ENCODE measurements at regions not wholly inside any gene's neighbourhood (a gene's known extent, or its start where the extent isn't known, plus 50 kb on each side); places are given as distances from the start of the nearest gene placed in this dataset.

DNA sequence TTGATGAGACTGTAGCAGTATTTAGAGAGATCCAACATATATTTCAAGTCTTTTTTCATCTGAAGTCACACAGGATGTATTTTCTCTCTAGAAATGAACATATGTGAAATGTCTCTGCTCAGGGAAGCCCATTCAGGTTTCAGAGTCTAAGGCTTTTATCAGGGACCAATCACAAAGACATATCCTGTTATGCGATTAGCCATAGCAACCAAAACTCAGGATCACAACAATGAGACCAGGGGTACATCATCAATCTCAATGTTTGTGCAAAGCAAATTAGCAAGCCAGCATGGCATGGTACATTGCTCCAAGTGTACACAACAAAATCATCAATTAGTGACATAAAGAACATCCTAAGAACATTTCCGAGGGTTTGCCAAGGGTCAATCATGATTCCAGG is 99.2 kb upstream of the AMN1 start:
- peaks cover 22% of the 10 kb centered on the region for H3K4me1 ChIP-seq (ENCODE audit: control insufficient read depth, insufficient read depth, low read length, poor library complexity, severe bottlenecking)
- H3K4me3 ChIP-seq (ENCODE audit: insufficient read depth, low read depth, low read length, poor library complexity, severe bottlenecking) = no peak overlapping the region
- H3K36me3 ChIP-seq (ENCODE audit: control insufficient read depth, insufficient read depth, low read length) = no peaks in the 10 kb centered on the region
- no peak for DNase-seq
- no peak overlapping the region for H3K27ac ChIP-seq (ENCODE audit: insufficient read depth, low read length, poor library complexity, severe bottlenecking)
- no peaks in the 10 kb centered on the region for H3K27me3 ChIP-seq (replicated peaks; ENCODE audit: control insufficient read depth, insufficient read depth, low read length, poor library complexity, severe bottlenecking)
- no peaks in the 10 kb centered on the region for H3K9me3 ChIP-seq (ENCODE audit: control insufficient read depth, low read length)

DNA sequence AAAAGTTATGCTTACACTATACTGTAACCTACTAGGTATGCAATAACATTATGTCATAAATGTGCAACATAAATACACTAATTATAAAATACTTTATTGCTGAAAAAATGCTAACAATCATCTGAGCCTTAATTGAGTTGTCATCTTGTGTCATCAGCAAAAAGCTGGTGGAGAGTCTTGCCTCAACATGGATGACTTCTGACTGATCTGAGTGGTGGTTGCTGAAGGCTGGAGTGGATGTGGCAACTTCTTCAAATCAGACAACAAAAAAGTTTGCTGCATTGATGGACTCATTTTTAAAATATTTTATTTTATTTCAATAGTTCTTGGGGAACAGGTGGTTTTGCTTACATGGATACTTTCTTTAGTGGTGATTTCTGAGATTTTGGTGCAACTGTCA is 93.9 kb upstream of the AMN1 start:
- Histone ChIP-seq H3K27me3 (replicated peaks; ENCODE audit: control insufficient read depth, insufficient read depth, low read length, poor library complexity, severe bottlenecking) (no peaks in the 10 kb centered on the region), H3K27ac (ENCODE audit: insufficient read depth, low read length, poor library complexity, severe bottlenecking) (no peak overlapping the region), H3K4me3 (ENCODE audit: insufficient read depth, low read depth, low read length, poor library complexity, severe bottlenecking) (no peak overlapping the region), H3K36me3 (ENCODE audit: control insufficient read depth, insufficient read depth, low read length) (no peaks in the 10 kb centered on the region), H3K9me3 (ENCODE audit: control insufficient read depth, low read length) (no peaks in the 10 kb centered on the region), H3K4me1 (ENCODE audit: control insufficient read depth, insufficient read depth, low read length, poor library complexity, severe bottlenecking) (peaks cover 1% of the 10 kb centered on the region)
- no peak for DNase-seq

DNA sequence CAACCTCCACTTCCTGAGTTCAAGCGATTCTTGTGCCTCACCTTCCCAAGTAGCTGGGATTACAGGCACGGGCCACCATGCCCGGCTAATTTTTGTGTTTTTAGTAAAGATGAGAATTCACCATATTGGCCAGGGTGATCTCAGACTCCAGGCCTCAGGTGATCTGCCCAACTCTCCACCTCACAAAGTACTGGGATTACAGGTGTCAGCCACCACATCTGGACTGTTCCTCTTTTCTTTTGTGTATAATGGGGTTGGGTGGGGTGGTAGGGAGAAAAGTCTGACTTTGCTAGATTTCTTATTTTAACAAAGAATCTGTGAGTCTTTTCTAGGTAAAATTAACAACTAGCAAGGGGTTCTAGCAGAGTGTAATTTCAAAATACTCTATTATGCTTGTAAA is 92.7 kb upstream of the AMN1 start:
- Histone ChIP-seq H3K9me3 (ENCODE audit: control insufficient read depth, low read length) (no peaks in the 10 kb centered on the region), H3K4me3 (ENCODE audit: insufficient read depth, low read depth, low read length, poor library complexity, severe bottlenecking) (no peak overlapping the region), H3K27me3 (replicated peaks; ENCODE audit: control insufficient read depth, insufficient read depth, low read length, poor library complexity, severe bottlenecking) (no peaks in the 10 kb centered on the region), H3K4me1 (ENCODE audit: control insufficient read depth, insufficient read depth, low read length, poor library complexity, severe bottlenecking) (no peaks in the 10 kb centered on the region), H3K27ac (ENCODE audit: insufficient read depth, low read length, poor library complexity, severe bottlenecking) (no peak overlapping the region), H3K36me3 (ENCODE audit: control insufficient read depth, insufficient read depth, low read length) (no peaks in the 10 kb centered on the region)
- DNase-seq = no peak

DNA sequence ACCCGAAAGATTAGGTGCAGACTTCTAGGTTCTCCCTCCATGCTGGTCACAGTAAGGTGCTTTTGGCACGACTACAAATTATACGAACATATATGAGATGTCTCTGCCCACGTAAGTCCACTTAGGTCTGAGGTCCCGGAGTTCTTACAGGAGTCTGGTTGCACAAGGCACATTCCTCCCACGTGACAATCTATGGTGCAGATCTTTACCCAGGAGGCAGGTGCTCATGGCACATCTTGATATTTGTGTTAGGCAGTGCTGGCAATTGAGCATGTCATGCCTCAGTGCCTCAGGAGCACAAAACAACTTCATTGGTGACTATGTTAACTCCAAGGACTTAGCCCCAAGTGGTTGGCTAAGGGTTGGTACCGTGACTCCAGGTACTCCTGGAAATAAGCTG is 92.0 kb upstream of the AMN1 start:
- no peaks in the 10 kb centered on the region for H3K36me3 ChIP-seq (ENCODE audit: control insufficient read depth, insufficient read depth, low read length)
- no peak for DNase-seq
- H3K9me3 ChIP-seq (ENCODE audit: control insufficient read depth, low read length) = no peaks in the 10 kb centered on the region
- H3K4me3 ChIP-seq (ENCODE audit: insufficient read depth, low read depth, low read length, poor library complexity, severe bottlenecking) = no peak overlapping the region
- no peaks in the 10 kb centered on the region for H3K4me1 ChIP-seq (ENCODE audit: control insufficient read depth, insufficient read depth, low read length, poor library complexity, severe bottlenecking)
- no peak overlapping the region for H3K27ac ChIP-seq (ENCODE audit: insufficient read depth, low read length, poor library complexity, severe bottlenecking)
- H3K27me3 ChIP-seq (replicated peaks; ENCODE audit: control insufficient read depth, insufficient read depth, low read length, poor library complexity, severe bottlenecking) = no peaks in the 10 kb centered on the region

DNA sequence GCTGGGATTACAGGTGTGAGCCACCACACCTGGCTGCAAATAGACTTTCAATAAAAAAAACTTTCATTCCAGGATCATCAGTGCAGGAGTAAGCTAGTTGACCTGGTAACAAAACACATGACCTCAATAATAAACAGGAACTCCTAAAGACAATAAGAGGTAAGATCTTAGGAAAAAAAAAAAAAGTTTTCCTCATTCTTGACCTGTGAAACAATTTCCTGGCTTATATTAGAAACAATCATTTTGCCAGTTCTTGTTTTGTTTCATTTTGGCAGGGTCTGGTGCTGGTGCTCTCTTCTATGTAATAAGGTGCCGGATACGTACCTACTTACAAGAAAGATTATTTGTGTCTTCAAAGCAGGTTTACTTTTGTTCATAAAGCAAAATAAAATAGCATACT is 90.6 kb upstream of the AMN1 start:
- Histone ChIP-seq H3K9me3 (ENCODE audit: control insufficient read depth, low read length) (no peaks in the 10 kb centered on the region), H3K27ac (ENCODE audit: insufficient read depth, low read length, poor library complexity, severe bottlenecking) (no peak overlapping the region)
- DNase-seq = no peak

DNA sequence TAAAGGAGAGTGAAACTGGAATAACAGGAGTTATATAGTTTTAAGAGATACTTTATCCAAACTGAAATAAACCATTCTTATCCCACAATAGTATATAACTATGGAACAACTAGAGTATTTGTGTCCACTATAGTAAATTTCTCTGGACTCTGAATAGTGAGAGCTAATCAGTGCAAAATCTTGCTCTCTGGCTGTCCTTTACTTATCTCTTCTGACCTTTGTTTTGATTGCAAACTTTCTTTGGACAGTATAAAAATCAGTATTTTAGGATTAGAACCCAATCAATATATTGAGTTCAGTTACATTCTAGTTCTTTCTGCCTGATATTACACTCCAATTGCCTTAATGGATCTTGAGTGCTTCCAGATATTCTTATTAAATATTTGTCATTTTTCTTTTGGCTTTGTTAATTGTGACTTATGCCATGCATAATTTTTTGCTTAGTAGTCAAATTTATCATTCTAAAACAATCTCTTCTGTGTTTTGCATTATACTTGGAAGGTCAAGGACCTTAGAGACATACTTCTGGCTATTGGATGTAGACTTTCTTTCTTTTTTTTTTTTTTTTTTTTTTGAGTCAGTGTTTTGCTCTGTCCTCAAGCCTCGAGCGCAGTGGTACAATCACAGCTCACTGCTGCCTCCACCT is 89.9 kb upstream of the AMN1 start:
- Histone ChIP-seq H3K36me3 (ENCODE audit: control insufficient read depth, insufficient read depth, low read length) (no peaks in the 10 kb centered on the region), H3K9me3 (ENCODE audit: control insufficient read depth, low read length) (no peaks in the 10 kb centered on the region), H3K27ac (ENCODE audit: insufficient read depth, low read length, poor library complexity, severe bottlenecking) (no peak overlapping the region), H3K4me1 (ENCODE audit: control insufficient read depth, insufficient read depth, low read length, poor library complexity, severe bottlenecking) (no peaks in the 10 kb centered on the region), H3K27me3 (replicated peaks; ENCODE audit: control insufficient read depth, insufficient read depth, low read length, poor library complexity, severe bottlenecking) (no peaks in the 10 kb centered on the region), H3K4me3 (ENCODE audit: insufficient read depth, low read depth, low read length, poor library complexity, severe bottlenecking) (no peak overlapping the region)
- DNase-seq = no peak

More for the DNA sequence above, 90.6 kb upstream of the AMN1 start:
- H3K36me3 ChIP-seq (ENCODE audit: control insufficient read depth, insufficient read depth, low read length) = no peaks in the 10 kb centered on the region
- no peak overlapping the region for H3K4me3 ChIP-seq (ENCODE audit: insufficient read depth, low read depth, low read length, poor library complexity, severe bottlenecking)
- H3K27me3 ChIP-seq (replicated peaks; ENCODE audit: control insufficient read depth, insufficient read depth, low read length, poor library complexity, severe bottlenecking) = no peaks in the 10 kb centered on the region
- H3K4me1 ChIP-seq (ENCODE audit: control insufficient read depth, insufficient read depth, low read length, poor library complexity, severe bottlenecking) = no peaks in the 10 kb centered on the region

DNA sequence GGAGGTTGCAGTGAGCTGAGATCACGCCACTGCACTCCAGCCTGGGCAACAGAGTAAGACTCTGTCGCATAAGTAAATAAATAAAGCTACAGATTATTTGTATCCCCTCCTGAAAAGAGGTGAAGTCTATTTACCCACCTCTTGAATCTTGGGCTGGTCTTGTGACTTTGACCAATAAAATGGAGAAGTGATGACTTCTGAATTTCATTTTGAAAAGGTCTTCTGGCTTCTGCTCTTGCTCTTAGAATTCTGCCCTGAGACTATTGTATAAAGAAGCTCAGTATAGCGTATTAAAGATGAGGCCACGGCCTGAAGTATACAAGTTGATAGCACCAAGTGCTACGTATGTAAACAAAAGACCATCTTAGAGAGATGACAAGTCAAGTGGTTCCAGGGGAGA is 88.3 kb upstream of the AMN1 start:
- no peaks in the 10 kb centered on the region for H3K27me3 ChIP-seq (replicated peaks; ENCODE audit: control insufficient read depth, insufficient read depth, low read length, poor library complexity, severe bottlenecking)
- no peak for DNase-seq
- no peaks in the 10 kb centered on the region for H3K4me1 ChIP-seq (ENCODE audit: control insufficient read depth, insufficient read depth, low read length, poor library complexity, severe bottlenecking)
- H3K9me3 ChIP-seq (ENCODE audit: control insufficient read depth, low read length) = no peaks in the 10 kb centered on the region
- H3K27ac ChIP-seq (ENCODE audit: insufficient read depth, low read length, poor library complexity, severe bottlenecking) = no peak overlapping the region
- no peak overlapping the region for H3K4me3 ChIP-seq (ENCODE audit: insufficient read depth, low read depth, low read length, poor library complexity, severe bottlenecking)
- H3K36me3 ChIP-seq (ENCODE audit: control insufficient read depth, insufficient read depth, low read length) = no peaks in the 10 kb centered on the region

DNA sequence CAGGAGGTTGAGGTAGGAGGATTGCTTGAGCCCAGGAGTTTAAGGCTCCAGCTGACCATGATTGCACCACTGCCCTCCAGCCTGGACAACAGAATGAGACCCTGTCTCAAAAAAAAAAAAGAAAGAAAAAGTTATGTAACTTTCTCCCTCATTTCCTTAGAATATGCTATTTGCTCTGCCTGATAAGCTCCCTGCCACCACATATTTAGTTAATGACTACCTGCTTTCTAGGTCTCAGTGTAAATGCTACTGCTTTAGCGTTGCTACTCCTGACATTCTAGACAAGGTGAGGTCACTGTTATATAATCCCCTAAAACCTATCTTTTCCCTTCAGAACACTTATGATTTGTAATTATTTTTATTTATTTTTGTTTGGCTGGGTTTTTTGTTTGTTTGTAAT is 86.3 kb upstream of the AMN1 start:
- no peak for DNase-seq
- Histone ChIP-seq H3K4me1 (ENCODE audit: control insufficient read depth, insufficient read depth, low read length, poor library complexity, severe bottlenecking) (no peaks in the 10 kb centered on the region), H3K27me3 (replicated peaks; ENCODE audit: control insufficient read depth, insufficient read depth, low read length, poor library complexity, severe bottlenecking) (no peaks in the 10 kb centered on the region), H3K36me3 (ENCODE audit: control insufficient read depth, insufficient read depth, low read length) (no peaks in the 10 kb centered on the region), H3K4me3 (ENCODE audit: insufficient read depth, low read depth, low read length, poor library complexity, severe bottlenecking) (no peak overlapping the region), H3K9me3 (ENCODE audit: control insufficient read depth, low read length) (no peaks in the 10 kb centered on the region), H3K27ac (ENCODE audit: insufficient read depth, low read length, poor library complexity, severe bottlenecking) (no peak overlapping the region)

DNA sequence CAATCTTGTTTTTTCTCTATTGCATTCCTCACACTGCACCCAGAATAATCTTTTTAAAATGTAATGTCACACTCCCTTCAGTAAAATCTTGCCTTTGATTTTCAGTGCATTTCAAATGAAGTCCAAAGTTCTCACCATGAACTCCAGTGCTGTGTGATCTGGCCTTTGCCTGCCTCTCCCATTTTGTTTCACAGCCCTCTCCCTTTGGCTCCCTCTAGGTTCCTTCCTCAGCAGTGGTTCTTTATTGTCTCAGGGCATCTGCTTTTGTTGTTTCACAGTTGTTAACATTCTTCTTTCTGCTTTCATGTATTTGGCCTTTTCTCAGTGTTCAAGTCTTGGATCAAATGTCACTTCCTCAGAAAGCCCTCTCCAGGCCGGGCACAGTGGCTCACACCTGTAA is 84.5 kb upstream of the AMN1 start:
- Histone ChIP-seq H3K4me3 (ENCODE audit: insufficient read depth, low read depth, low read length, poor library complexity, severe bottlenecking) (no peak overlapping the region), H3K27me3 (replicated peaks; ENCODE audit: control insufficient read depth, insufficient read depth, low read length, poor library complexity, severe bottlenecking) (no peaks in the 10 kb centered on the region), H3K9me3 (ENCODE audit: control insufficient read depth, low read length) (no peaks in the 10 kb centered on the region), H3K4me1 (ENCODE audit: control insufficient read depth, insufficient read depth, low read length, poor library complexity, severe bottlenecking) (no peaks in the 10 kb centered on the region), H3K27ac (ENCODE audit: insufficient read depth, low read length, poor library complexity, severe bottlenecking) (no peak overlapping the region), H3K36me3 (ENCODE audit: control insufficient read depth, insufficient read depth, low read length) (no peaks in the 10 kb centered on the region)
- no peak for DNase-seq

DNA sequence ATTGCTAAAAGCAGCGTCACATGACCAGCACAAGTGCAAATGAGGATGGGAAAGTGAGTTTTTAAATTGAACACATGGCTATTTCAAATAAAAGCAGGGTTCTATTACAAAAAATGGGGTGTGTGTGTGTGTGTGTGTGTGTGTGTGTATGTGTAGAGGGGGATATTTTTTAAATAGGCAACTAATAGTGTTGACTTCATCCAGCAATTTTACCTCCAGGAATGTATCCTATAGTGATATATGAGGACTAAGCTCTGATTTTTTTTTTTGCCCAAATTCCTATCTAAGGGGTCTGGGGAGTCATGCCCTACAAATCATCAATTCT is 78.9 kb upstream of the AMN1 start:
- Histone ChIP-seq H3K9me3 (ENCODE audit: control insufficient read depth, low read length) (no peaks in the 10 kb centered on the region), H3K27me3 (replicated peaks; ENCODE audit: control insufficient read depth, insufficient read depth, low read length, poor library complexity, severe bottlenecking) (no peaks in the 10 kb centered on the region), H3K27ac (ENCODE audit: insufficient read depth, low read length, poor library complexity, severe bottlenecking) (no peak overlapping the region), H3K4me1 (ENCODE audit: control insufficient read depth, insufficient read depth, low read length, poor library complexity, severe bottlenecking) (peaks cover 6% of the 10 kb centered on the region), H3K36me3 (ENCODE audit: control insufficient read depth, insufficient read depth, low read length) (no peaks in the 10 kb centered on the region), H3K4me3 (ENCODE audit: insufficient read depth, low read depth, low read length, poor library complexity, severe bottlenecking) (no peak overlapping the region)
- no peak for DNase-seq
